DMS53 (cell line): ENCODE measurements at regions not wholly inside any gene's neighbourhood (a gene's known extent, or its start where the extent isn't known, plus 50 kb on each side); places are given as distances from the start of the nearest gene placed in this dataset.
A peak's percentile ranks its signal among the peaks of the same experiment; 100 is the strongest.

Experiments
- DNase-seq: peaks from one replicate; lab custom pipeline; 2025; lab: John Stamatoyannopoulos, UW

- no peak for DNase-seq
Observed at GRCh38 chr6:139577124-139577762, 202.8 kb upstream of the CITED2 start.

- no peak for DNase-seq
Observed at GRCh38 chr6:139572001-139572400, 197.6 kb upstream of the CITED2 start.

- no peak for DNase-seq
Observed at GRCh38 chr6:139570166-139570565, 195.7 kb upstream of the CITED2 start.

GRCh38 chr6:139569566-139569965, 195.1 kb upstream of the CITED2 start:
- no peak for DNase-seq

- no peak for DNase-seq
Observed at GRCh38 chr6:139568956-139569538, 194.6 kb upstream of the CITED2 start.

GRCh38 chr6:139568151-139568955, 193.9 kb upstream of the CITED2 start:
- DNase-seq = no peak

GRCh38 chr6:139567095-139567494, 192.6 kb upstream of the CITED2 start:
- DNase-seq = no peak

GRCh38 chr6:139565591-139565990, 191.1 kb upstream of the CITED2 start:
- no peak for DNase-seq

GRCh38 chr6:139557547-139557946, 183.1 kb upstream of the CITED2 start:
- DNase-seq = no peak

GRCh38 chr6:139556532-139556931, 182.1 kb upstream of the CITED2 start:
- DNase-seq = no peak

GRCh38 chr6:139553916-139554315, 179.5 kb upstream of the CITED2 start:
- no peak for DNase-seq

GRCh38 chr6:139551376-139551775, 176.9 kb upstream of the CITED2 start:
- no peak for DNase-seq

- peak; percentile 26 for DNase-seq
Observed at GRCh38 chr6:139550361-139550760, 175.9 kb upstream of the CITED2 start.

- DNase-seq = no peak
Observed at GRCh38 chr6:139549561-139550070, 175.2 kb upstream of the CITED2 start.

- no peak for DNase-seq
Observed at GRCh38 chr6:139547804-139548203, 173.4 kb upstream of the CITED2 start.

GRCh38 chr6:139547122-139547776, 172.8 kb upstream of the CITED2 start:
- no peak for DNase-seq

GRCh38 chr6:139546106-139546472, 171.6 kb upstream of the CITED2 start:
- DNase-seq = no peak

- DNase-seq = no peak
Observed at GRCh38 chr6:139545206-139546105, 171.0 kb upstream of the CITED2 start.

GRCh38 chr6:139544701-139545057, 170.2 kb upstream of the CITED2 start:
- DNase-seq = no peak

GRCh38 chr6:139542351-139542750, 167.9 kb upstream of the CITED2 start:
- no peak for DNase-seq

- DNase-seq = no peak
Observed at GRCh38 chr6:139540894-139541293, 166.4 kb upstream of the CITED2 start.

- no peak for DNase-seq
Observed at GRCh38 chr6:139540276-139540675, 165.8 kb upstream of the CITED2 start.
